ENCODE measurements at regions not wholly inside any gene's neighbourhood (a gene's known extent, or its start where the extent isn't known, plus 50 kb on each side); places are given as distances from the start of the nearest gene placed in this dataset.
"Not testable (repeated sequence)": the region's sequence is repeated elsewhere in the genome, so short reads cannot be mapped to it uniquely, and the experiment has no call there.

DNA sequence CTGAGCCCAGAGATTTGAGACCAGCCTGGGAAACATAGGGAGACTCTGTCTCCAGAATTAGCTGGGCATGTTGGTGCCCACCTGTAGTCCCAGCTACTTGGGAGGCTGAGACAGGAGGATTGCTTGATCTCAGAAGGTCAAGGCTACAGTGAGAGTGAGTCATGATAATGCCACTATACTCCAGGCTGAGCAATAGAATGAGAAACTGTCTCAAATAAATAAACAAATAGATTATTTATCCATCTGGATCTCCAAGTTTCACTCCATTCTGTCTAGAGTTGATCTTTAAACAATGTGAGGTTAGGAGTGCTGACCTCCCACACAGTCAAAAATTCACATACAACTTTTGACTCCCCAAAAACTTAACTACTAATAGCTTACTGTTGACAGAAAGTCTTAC, 106.8 kb upstream of the PALMD start:
- DNase-seq (ENCODE audit: low spot score): no peak

DNA sequence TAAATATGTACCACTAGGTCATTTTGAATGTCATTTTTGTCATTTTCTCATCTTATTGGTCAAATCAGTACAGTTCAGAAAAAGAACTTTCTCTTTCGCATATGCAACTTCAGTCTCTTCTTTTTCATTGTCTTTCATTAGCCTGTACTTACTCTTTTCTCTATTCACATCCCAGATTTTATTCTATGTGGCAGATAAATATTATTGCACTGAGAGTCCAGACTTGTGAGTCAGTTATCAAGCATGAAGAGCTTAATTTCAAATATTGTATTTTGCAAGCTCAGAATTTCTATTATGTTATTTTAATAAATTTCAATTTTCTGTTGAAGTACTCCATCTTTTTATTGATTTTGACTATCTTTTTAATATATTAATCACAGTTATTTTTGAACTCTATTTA, 105.2 kb upstream of the PALMD start:
- DNase-seq (ENCODE audit: low spot score): no peak

DNA sequence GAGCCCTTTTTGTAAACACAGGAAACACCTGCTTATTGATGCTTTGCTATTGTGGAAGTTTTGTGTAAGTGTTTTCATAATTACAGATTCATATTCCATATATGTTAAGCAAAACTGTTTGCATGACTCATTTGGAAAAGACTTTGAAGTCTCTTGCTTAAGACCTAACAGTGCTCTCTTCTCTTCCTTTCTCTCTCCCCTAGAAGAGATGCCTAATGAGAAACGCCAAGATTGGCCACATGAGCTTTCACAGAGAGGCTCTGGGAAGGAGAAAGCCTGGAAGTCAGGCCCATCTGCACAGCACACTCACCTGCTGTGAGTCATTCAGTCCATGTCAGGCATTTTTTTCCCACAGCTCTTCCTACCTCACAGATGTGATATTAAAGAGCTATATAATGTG, 101.6 kb upstream of the PALMD start:
- DNase-seq (ENCODE audit: low spot score): no peak

DNA sequence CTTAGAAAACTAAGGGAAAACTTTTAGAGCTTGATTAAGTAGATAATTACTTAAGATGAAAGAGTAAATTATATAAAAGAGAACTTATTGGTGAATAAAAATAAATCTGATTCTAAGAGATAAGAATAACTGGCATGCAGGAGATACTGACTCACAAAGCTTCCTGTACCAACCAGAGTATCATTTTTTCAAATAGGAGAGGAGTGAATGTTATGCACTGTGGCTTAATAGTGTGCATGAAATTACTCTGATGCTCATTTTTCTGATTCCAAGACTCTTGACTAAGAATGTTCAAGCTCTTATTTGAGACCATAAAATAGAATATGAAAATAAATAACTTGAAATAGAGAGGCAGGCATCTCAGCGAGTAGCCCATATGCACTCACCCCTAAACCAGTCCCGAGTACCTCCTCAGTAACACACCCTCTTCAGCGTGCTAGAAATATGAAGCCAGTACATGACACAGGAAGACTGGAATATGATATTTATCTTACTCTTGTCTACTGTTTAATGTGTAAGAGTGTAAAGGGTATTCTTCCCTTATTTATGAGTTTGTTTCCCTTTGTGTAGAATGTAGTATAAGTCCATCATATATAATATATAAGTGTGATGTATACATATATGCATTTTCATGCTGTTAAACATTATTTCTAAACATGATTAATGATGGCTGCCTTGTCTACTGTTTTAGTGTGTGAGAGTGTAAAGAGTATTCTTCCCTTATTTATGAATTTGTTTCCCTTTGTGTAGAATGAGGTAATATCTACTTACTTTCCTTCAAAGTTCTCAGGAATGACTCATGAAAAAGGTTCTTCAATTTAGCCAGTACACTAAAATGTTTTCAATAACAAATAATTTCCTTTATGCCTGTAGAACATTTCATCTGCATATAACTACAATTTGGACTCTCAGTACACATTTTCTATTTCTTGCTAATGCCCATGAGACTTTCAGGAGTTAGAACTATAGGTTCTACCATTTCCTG, 99.2 kb upstream of the PALMD start:
- DNase-seq (ENCODE audit: low spot score): no peak

DNA sequence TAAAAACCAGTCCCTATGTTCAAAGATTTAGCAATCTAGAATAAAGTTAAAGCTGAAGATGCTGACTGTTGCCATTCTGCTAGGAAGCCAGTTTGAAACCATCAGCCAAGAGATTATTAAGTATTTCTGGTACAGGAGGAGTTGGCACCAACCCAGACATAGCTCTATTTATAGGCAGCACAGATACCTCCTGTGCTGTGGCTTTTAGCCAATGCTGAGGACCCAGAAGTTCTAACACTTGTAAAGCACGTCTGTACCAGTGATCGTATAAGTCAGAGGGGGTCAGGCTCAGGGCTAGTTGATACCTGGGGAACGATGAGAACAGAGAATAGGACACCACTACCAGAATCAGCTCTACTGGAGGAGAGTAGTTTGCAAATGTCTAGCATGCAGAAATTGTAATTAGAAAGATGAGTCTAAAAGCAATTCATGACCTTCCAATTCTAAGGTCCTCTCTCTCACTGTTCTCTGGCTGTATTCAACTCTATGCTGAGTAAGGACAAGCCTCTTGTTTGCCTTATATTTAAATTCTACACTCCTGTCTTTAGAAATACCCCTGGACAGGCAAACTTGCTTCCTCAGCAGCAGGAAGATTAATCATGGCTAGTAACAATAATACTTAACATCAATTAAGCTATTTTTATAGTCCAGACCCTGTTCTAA, 96.8 kb upstream of the PALMD start:
- no peak for DNase-seq (ENCODE audit: low spot score)

DNA sequence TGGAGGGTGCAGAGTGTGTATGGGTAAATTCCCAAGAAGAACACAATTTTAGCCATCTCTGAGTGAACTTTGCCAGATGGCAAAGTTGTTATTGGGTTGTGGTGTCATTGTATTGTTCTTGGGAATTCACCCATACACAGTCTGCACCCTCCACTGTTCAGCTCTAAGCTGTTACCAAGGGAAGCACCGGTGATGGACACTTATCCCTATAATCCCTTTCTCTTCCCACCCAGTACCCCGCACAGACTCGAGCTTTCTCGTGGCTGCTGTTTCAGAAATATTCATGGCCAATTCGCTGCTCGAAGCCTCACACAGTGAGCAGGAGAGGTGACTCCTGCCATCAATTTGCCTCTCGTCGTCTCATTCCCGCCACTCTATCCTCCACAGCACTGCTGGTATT, 95.7 kb upstream of the PALMD start:
- DNase-seq (ENCODE audit: low spot score): no peak

DNA sequence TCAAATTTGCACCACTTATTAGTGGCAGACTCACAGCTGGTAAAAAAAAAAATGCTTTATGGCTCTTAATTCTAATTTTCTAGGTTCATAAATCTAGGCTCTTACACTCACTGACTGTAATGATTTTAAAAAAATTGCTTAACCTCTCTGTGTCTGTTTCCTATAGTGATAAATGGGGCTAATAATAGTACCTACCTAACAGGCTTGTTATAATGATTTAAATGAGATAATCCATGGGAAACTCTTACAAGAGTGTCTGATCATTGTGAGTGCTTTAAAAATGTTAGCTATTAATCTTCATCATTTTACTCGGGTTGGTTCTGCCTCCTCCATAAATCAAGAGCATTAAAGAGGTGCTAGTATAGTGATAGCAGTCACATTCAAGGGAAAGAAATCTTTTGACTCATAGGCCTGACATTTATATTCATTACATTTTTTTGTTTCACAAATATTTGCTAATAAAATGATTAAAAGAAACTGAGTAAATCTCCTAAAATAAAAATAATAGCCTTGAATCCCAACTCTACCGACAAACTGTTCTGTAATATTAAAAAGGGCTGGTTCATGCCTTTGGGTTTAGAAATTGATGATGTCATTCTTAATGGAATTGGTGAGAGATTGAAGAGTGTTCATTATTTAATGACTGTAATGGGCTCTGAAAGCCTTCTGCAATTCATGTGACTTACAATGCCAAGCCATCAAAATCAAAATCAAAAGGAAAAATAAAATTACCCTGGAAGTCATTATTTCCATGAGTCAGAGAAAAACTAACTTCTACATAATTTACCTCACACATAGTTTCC, 93.9 kb upstream of the PALMD start:
- DNase-seq (ENCODE audit: low spot score): no peak

DNA sequence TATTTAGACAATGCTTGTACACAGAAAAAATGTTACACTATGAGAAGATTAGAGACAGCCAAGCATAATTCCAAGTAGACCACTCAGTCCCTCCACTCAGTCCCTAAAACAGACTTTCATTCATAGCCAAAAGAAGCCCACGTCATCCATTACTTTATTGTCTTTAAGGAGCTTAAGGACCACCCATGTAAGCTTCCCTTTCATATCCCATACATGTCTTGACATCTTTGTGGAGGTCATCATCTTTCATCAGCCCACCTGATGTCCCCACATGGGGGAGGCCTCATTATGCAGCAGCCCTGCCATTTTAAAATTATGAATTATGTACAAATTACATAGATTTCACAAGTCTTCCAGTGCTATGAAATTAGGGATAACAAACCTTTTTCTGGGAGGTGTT, 92.6 kb upstream of the PALMD start:
- no peak for DNase-seq (ENCODE audit: low spot score)

DNA sequence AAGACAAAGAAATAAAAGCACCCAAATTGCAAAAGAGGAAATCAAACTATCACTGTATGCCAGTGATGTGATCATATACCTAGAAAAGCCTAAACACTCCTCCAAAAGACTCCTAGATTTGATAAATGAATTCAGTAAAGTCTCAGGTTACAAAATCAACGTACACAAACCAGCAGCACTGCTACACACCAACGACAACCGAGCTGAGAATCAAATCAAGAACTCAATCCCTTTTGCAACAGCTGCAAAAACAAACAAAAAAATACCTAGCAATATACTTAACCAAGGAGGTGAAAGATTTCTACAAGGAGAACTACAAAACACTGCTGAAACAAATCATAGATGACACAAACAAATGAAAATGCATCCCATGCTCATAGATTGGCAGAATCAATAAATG, 92.1 kb upstream of the PALMD start:
- DNase-seq (ENCODE audit: low spot score): not testable (repeated sequence)

DNA sequence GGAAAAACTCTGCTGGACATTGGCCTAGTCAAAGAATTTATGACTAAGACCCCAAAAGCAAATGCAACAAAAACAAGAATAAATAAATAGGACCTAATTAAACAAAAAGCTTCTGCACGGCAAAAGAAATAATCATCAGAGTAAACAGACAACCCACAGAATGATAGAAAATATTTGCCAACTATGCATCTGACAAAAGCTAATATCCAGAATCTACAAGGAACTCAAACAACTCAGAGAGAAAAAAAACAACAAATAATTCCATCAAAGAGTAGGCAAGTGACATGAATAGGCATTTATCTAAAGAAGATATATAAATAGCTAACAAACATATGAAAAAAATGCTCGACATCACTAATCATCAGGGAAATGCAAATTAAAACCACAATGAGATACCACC, 91.2 kb upstream of the PALMD start:
- no peak for DNase-seq (ENCODE audit: low spot score)

DNA sequence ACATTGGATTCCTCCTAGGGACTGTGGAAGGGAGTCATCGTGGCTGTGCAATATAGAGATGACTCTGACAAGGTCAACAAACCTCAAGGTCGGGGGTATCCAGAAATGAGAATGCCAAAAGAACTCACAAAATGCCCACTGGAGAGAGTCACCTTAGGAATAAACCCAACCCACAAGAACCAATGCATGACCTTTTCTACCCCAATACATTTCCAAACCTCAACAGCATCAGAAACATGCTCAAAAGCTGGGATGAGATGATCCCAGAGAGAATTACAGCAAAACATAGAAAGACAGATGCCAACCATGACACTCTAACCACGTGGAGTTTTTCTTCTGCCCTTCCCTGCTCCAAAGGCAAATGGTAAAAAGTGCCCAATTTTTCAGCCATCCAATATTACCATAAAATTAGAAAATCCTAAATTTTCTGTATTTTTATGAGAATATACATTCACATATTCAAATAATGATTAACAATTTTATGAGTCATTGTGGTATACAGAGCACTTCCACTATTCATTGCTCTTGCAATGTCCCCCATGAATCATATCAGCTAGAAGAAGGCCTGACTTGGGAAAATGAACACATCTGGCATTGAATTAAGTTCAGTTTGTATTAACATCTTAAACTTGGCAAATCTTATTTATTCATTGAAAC, 88.2 kb upstream of the PALMD start:
- DNase-seq (ENCODE audit: low spot score): no peak

DNA sequence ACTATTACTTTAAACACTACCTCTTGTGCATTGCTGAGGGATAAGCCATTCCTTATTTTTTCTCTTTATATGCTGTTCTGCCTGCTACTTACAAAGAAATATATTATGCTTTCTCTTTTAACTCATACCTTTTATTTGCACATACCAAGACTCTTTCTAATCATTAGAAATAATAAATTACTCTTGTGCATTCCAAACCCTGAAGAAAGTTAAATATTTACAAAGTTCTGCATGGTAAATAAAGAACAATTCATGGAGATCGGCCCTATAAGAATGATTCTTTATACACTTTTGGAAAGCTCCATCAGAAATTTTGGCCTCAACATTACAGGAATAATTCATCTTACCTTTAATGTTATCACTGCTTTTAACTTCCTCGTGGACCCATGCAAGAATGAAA, 86.7 kb upstream of the PALMD start:
- no peak for DNase-seq (ENCODE audit: low spot score)

DNA sequence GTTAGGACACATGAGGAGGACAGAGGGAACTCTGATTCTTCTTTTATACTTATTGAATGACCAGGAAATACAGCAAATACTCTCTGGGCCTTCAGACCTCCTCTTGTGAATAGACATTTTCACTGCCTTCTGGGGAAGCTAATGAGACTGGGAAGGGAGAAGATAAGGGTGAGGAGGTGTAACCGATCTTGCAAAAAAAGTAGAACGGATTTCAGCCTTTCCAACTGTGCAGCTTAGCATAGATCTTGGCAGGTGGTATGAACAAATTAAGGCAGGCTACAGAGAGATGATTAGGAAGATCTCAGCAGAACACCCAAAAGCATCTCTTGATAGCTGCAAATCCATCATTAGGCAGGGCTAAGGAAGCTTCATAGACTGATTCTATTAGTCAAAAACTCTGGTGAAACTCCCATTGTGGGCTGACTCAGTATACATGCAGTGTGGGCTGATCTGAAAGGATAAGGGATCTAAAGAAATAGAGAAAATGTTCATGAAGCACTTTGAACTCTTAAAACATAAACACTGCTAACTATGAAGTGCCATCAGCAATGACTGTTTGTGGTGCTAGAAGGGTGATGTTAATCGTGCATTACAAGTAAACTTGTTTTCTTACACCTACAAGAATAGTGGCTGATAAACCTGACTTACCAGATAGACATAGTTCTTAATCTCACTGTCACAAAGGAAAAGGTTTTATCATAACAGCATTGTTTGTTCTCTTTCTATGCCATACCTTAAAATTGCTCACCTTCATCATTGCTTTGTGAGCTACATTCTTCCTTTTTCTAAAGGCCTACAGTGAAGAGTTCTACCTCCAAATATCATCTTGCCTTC, 85.5 kb upstream of the PALMD start:
- no peak for DNase-seq (ENCODE audit: low spot score)

DNA sequence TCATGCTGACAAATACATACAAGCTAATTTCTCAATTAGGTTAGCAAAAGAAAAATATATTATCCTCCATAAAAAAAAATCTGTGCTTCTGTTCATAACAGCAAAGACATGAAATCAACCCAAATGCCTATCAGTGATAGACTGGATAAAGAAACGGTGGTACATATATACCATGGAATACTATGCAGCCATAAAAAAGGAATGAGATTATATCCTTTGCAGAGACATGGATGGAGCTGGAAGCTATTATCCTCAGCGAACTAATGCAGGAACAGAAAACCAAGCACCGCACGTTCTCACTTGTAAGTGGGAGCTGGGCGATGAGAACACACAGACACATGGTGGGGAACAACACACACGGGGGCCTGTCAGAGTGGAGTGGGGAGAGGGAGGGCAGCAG, 84.0 kb upstream of the PALMD start:
- DNase-seq (ENCODE audit: low spot score): no peak

DNA sequence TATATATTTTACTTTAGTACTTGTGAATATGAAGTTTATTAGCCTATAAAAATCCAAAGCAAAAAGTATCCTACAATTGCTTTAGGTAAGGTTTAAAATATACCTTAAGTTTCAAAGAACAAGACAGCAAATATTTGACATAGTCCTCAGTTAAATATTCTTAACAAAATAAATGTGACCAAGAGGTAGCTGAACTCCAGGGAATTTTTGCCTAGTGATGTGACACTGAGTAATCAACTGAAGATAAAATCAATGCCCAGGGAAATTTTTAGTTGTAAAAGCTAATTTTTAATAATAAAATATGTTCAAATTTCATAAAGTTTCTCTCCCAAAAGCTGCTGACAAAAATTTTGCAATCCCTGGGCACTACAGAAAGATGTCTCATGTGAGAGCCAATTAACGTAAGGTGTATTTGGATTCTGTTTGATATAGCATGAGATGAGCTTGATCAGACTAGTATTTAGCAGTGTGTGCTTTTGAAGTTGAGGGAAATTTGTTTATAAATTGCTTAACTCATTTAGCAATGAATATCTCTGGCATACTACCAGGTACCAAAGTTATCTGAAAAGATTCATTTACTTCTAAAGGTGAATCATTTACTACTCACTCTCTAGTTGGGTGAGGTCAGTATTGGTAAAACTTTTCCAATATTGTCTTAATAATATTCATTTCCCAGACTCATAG, 80.2 kb upstream of the PALMD start:
- DNase-seq (ENCODE audit: low spot score): no peak

DNA sequence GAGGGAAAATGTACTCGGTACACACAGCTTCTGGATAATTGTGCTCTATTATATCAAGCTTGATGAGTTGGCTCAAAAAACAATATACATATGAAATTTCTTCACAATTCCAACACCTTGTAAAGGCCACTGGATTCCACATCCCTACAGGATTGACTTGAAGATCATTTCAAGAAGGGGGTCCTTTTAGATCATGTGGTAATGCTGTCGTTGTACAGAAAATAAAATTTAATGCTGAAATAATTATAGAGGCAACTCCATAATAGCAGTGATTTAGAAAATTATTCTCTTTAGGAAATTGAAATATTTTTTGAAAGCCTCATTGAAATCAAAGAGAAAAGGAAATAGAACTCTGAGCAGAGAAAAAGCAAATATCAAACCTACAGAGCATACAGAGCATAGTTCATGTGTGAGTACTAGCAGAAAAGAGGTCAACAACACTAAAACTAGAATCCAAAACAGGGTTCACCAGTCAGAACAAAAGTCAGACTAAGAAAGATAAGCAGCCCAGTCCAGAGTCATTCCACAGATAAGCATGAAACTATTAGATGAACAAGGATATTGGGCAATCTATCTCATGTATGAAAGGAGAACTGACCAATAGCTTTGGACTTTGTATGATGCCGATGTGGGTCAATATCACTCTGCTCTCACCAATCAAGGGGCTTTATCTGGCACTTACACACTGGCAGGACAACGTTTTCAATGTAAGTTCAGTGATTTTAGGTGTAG, 79.5 kb upstream of the PALMD start:
- DNase-seq (ENCODE audit: low spot score): no peak

DNA sequence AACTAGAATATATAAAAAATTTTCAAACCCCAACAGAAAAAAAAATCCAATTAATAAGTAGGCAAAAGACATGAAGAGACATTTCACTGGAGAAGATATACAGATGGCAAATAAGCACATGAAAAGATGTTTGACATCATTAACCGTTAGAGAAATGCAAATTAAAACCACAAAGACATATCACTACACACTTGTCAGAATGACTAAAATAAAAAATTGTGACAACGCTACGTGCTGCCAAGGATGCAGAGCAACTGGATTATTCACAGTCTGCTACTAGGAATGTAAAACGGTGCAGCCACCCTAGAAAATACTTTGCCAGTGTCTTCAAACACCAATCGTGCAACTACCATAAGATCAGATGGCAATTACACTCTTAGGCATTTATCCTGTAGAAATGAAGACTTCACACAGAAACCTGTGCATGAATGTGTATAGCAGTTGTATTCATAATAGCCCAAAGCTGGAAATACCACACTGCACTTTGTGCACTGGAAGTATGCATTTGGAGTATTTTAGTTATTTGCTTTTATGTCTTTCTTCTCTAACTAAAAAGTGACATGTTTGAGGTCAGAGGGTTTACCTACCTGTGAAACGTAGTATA, 75.3 kb upstream of the PALMD start:
- DNase-seq (ENCODE audit: low spot score): no peak

DNA sequence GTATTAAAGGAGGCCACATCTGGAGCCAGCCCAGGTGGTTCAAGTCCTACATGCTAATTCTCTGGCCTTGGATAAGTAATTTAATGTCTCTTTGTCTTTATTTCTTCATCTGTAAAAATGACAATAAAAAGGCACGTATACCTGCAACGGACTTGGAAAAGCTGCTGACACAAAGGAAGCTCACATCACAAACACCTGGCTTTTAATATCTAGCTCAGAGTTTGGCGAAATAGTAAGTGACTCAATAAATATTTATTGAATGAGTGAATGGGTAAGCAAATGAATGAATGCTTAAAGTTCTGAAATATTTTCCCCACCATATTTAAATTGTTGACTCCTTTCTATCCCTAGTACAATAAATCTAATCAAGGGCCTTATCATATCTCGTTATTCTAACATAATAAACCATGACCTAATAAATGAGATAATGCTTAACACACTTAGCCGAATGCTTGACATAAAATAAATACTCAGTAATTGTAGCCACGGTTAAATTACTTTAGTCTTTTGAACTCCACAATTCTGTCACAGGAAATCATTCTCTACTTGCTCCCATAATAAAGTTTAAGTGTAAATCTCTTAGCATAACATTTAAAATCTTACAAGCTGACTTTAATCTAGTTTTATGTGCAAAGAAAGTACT, 74.7 kb upstream of the PALMD start:
- no peak for DNase-seq (ENCODE audit: low spot score)

Data from CD4-positive, alpha-beta T cell treated with Interleukin-6 at 100 ng/mL for 8 hours (primary cell).